SU-DHL-6 (cell line): ENCODE measurements at regions not wholly inside any gene's neighbourhood (a gene's known extent, or its start where the extent isn't known, plus 50 kb on each side); places are given as distances from the start of the nearest gene placed in this dataset.

ENCODE experiments used
- H2AFZ ChIP-seq: fragments of 200-600 bp; sonication (generic); 2 replicates; pipeline ENCODE4 v1.6.1; 2014; ENCODE audit warnings: low read depth, mild to moderate bottlenecking, moderate library complexity, mixed read lengths, antibody characterized with exemption, low read length; ENCODE audit not compliant: severe bottlenecking
- H3F3A ChIP-seq: fragments of 200-600 bp; shearing (Covaris generic); 2 replicates; pipeline ENCODE4 v1.6.0; 2016; ENCODE audit warnings: antibody characterized with exemption, mild to moderate bottlenecking; ENCODE audit not compliant: insufficient read depth
- H3K27ac ChIP-seq: fragments of 200-600 bp; sonication (generic); 2 replicates; pipeline ENCODE4 v1.5.1; 2016; ENCODE audit warnings: low read depth, mild to moderate bottlenecking, low read length, moderate library complexity, mixed read lengths
- H3K27me3 ChIP-seq: fragments of 200-600 bp; sonication (generic), shearing (Covaris generic); 2 replicates; pipeline ENCODE4 v1.6.0; 2014; ENCODE audit warnings: mild to moderate bottlenecking, low read length
- H3K36me3 ChIP-seq: fragments of 200-600 bp; sonication (generic); 2 replicates; pipeline ENCODE4 v1.6.1; 2014; ENCODE audit warnings: mild to moderate bottlenecking, low read length, mixed read lengths
- H3K4me2 ChIP-seq: fragments of 300-600, 200-600 bp; shearing (Covaris generic), sonication (generic); 2 replicates; pipeline ENCODE4 v1.6.0; 2014; ENCODE audit warnings: low read length, low read depth, mild to moderate bottlenecking; ENCODE audit not compliant: poor library complexity, severe bottlenecking
- H3K4me3 ChIP-seq: fragments of 200-600 bp; sonication (generic); 2 replicates; pipeline ENCODE4 v1.5.1; 2014; ENCODE audit warnings: antibody characterized with exemption, low read length, mild to moderate bottlenecking, mixed read lengths; ENCODE audit not compliant: insufficient read depth, poor library complexity, severe bottlenecking
- H3K79me2 ChIP-seq: fragments of 200-600 bp; sonication (generic); 2 replicates; pipeline ENCODE4 v1.6.1; 2014; ENCODE audit warnings: mild to moderate bottlenecking, low read length, moderate library complexity; ENCODE audit not compliant: insufficient read depth
- H3K9ac ChIP-seq: fragments of 200-600 bp; sonication (generic); 2 replicates; pipeline ENCODE4 v1.7.0; 2014; ENCODE audit warnings: mild to moderate bottlenecking, low read length
- H3K9me2 ChIP-seq: fragments of 200-600 bp; sonication (generic); replicated peaks from 2 replicates; pipeline ENCODE4 v1.6.1; 2014; ENCODE audit warnings: low read length; ENCODE audit not compliant: insufficient read depth
- H3K9me3 ChIP-seq: fragments of 200-600 bp; sonication (generic); 2 replicates; pipeline ENCODE4 v1.6.1; 2014; ENCODE audit warnings: low read length, mixed read lengths; ENCODE audit not compliant: insufficient read depth
- H4K20me1 ChIP-seq: fragments of 200-600 bp; sonication (generic); 2 replicates; pipeline ENCODE4 v1.6.1; 2014; ENCODE audit warnings: low read depth, mild to moderate bottlenecking, antibody characterized with exemption, low read length, moderate library complexity, mixed read lengths
- CTCF ChIP-seq: fragments of 200-600 bp; sonication (generic); IDR thresholded peaks from one replicate; pipeline ENCODE4 v1.5.1; 2017; ENCODE audit warnings: antibody characterized with exemption, mild to moderate bottlenecking, low read length, moderate library complexity; ENCODE audit not compliant: insufficient read depth, poor library complexity, severe bottlenecking
- EZH2phosphoT487 ChIP-seq: fragments of 200-600 bp; sonication (generic), shearing (Covaris generic); conservative IDR thresholded peaks from 2 replicates; pipeline ENCODE4 v1.6.1; 2018; ENCODE audit warnings: mild to moderate bottlenecking, antibody characterized with exemption, low read length, moderate library complexity, mixed read lengths

- Histone ChIP-seq H3K27me3 (no peaks in the 10 kb centered on the region), H3K79me2 (no peaks in the 10 kb centered on the region), H2AFZ (no peak overlapping the region), H3K36me3 (no peaks in the 10 kb centered on the region), H3F3A (no peaks in the 10 kb centered on the region), H3K4me3 (no peak overlapping the region), H3K4me2 (no peak overlapping the region), H3K9ac (no peak overlapping the region), H3K9me3 (no peaks in the 10 kb centered on the region), H3K9me2 (no peaks in the 10 kb centered on the region), H4K20me1 (no peaks in the 10 kb centered on the region), H3K27ac (no peak overlapping the region)
- TF ChIP-seq EZH2phosphoT487 (no peak), CTCF (no peak)
Measured at GRCh38 chr17:31672161-31672819, 186.8 kb downstream of the COPRS start.

GRCh38 chr17:31663576-31663975 is 195.5 kb downstream of the COPRS start:
- Histone ChIP-seq H3K4me2 (no peak overlapping the region), H3K79me2 (no peaks in the 10 kb centered on the region), H3F3A (no peaks in the 10 kb centered on the region), H2AFZ (no peak overlapping the region), H3K9me2 (no peaks in the 10 kb centered on the region), H3K27ac (no peak overlapping the region), H3K9ac (no peak overlapping the region), H3K27me3 (no peaks in the 10 kb centered on the region), H3K4me3 (no peak overlapping the region), H4K20me1 (no peaks in the 10 kb centered on the region), H3K36me3 (no peaks in the 10 kb centered on the region), H3K9me3 (peaks cover 13% of the 10 kb centered on the region; the same call in 1 of the 2 replicates)
- TF ChIP-seq CTCF: no peak
- TF ChIP-seq EZH2phosphoT487: no peak

- H3K4me3 ChIP-seq: no peak overlapping the region
- H4K20me1 ChIP-seq: no peaks in the 10 kb centered on the region
- H3K4me2 ChIP-seq: no peak overlapping the region
- H3K36me3 ChIP-seq: no peaks in the 10 kb centered on the region
- H3K9me2 ChIP-seq: no peaks in the 10 kb centered on the region
- no peak overlapping the region for H3K27ac ChIP-seq
- peaks cover 13% of the 10 kb centered on the region; the same call in 1 of the 2 replicates for H3K9me3 ChIP-seq
- no peaks in the 10 kb centered on the region for H3K79me2 ChIP-seq
- TF ChIP-seq EZH2phosphoT487 (no peak), CTCF (no peak)
- no peak overlapping the region for H2AFZ ChIP-seq
- no peaks in the 10 kb centered on the region for H3F3A ChIP-seq
- H3K9ac ChIP-seq: no peak overlapping the region
- H3K27me3 ChIP-seq: no peaks in the 10 kb centered on the region
Measured at GRCh38 chr17:31660684-31661083, 198.4 kb downstream of the COPRS start.
